Peyer's patch (tissue), 4 donors: ENCODE measurements at regions not wholly inside any gene's neighbourhood (a gene's known extent, or its start where the extent isn't known, plus 50 kb on each side); places are given as distances from the start of the nearest gene placed in this dataset.

ENCODE experiments used
- POLR2A ChIP-seq, 2 donors: fragments of 450-650 bp; IDR thresholded peaks; one replicate each; pipeline ENCODE4 v1.5.1; 2017; ENCODE audit warnings: antibody characterized with exemption in 2 of 2, mild to moderate bottlenecking in 2 of 2, moderate library complexity in 2 of 2
- TF ChIP-seq, protein P1 (sequence below), 6 experiments: fragments of 450-650 bp in 4 of 6; fragments of 200-600 bp in 2 of 6; sonication (generic) in 1 of 6; IDR thresholded peaks; one replicate each; pipeline ENCODE4 v1.5.1; 2017 to 2019; ENCODE audit warnings: antibody characterized with exemption in 6 of 6, mild to moderate bottlenecking in 3 of 6, moderate library complexity in 1 of 6

DNA sequence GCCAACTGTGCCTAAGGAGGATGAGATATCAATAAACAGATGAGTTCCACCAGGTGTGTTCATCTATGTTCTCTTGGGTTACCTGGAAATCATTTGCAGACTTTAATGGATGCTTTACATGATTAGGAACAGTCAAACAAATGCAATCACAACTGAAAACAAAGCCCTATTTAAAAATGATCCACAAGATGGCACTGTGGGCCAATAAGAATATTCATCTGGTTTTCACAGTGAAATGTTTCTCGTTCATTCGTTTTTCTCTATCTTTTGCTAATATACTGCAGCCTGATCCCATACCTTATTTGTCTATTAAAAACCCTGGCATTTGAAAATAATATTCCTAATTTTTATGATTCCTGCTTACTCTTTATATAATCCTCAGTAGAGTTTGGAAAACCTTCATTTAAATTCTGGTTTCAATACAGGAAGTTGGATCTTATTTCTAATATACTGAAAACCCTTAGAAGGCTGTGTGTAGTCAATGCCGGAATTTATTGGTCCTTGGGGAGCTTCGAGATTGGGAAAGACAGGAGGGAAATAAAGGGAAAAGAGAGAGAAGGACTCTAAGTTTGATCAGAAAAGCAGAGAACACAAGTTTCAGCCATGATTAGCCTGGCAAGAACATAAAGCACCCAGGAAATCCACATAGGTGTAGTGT lies 63.8 kb upstream of the TAPT1 start:
- TF ChIP-seq, protein P1, sequence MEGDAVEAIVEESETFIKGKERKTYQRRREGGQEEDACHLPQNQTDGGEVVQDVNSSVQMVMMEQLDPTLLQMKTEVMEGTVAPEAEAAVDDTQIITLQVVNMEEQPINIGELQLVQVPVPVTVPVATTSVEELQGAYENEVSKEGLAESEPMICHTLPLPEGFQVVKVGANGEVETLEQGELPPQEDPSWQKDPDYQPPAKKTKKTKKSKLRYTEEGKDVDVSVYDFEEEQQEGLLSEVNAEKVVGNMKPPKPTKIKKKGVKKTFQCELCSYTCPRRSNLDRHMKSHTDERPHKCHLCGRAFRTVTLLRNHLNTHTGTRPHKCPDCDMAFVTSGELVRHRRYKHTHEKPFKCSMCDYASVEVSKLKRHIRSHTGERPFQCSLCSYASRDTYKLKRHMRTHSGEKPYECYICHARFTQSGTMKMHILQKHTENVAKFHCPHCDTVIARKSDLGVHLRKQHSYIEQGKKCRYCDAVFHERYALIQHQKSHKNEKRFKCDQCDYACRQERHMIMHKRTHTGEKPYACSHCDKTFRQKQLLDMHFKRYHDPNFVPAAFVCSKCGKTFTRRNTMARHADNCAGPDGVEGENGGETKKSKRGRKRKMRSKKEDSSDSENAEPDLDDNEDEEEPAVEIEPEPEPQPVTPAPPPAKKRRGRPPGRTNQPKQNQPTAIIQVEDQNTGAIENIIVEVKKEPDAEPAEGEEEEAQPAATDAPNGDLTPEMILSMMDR (IDR thresholded peaks at IDR 0.05), result peak; percentile 9 to 66 (median 56)
- no peak for TF ChIP-seq POLR2A (IDR thresholded peaks at IDR 0.05)
